Psoas muscle (tissue), 7 donors: ENCODE measurements at regions not wholly inside any gene's neighbourhood (a gene's known extent, or its start where the extent isn't known, plus 50 kb on each side); places are given as distances from the start of the nearest gene placed in this dataset.
"Not testable (repeated sequence)": the region's sequence is repeated elsewhere in the genome, so short reads cannot be mapped to it uniquely, and the experiment has no call there.

Source experiments
- ATAC-seq, 4 donors: fragments of 200-7000 bp; cut with Tn5 transposase; one replicate each; pipeline ENCODE4 v1.9.1; 2020; ENCODE audit warnings: moderate library complexity in 3 of 4, mild to moderate bottlenecking in 2 of 4
- DNase-seq, 2 donors: peaks; one replicate each; pipeline ENCODE4 v3.0.0-alpha.2; 2020
- H3K27ac ChIP-seq: fragments of 200-600 bp; one replicate; pipeline ENCODE4 v1.8.0; 2022
- H3K27me3 ChIP-seq, 3 donors: fragments of 200-600 bp in 1 of 3; one replicate each; pipeline versions ENCODE4 v1.6.1 to v1.8.0; 2013 to 2022; ENCODE audit warnings: low read length in 2 of 3, mild to moderate bottlenecking in 2 of 3, moderate library complexity in 1 of 3; ENCODE audit not compliant: insufficient read depth in 3 of 3
- H3K36me3 ChIP-seq, 2 donors: fragments of 200-600 bp in 1 of 2; one replicate each; pipeline versions ENCODE4 v1.6.1 to v1.8.0; 2013 to 2022; ENCODE audit warnings: low read depth in 1 of 2, mild to moderate bottlenecking in 1 of 2, moderate library complexity in 1 of 2; ENCODE audit not compliant: insufficient read depth in 1 of 2
- H3K4me1 ChIP-seq: fragments of 200-600 bp; one replicate; pipeline ENCODE4 v1.8.0; 2022
- H3K4me3 ChIP-seq: fragments of 200-600 bp; one replicate; pipeline ENCODE4 v1.8.0; 2022; ENCODE audit warnings: mild to moderate bottlenecking
- H3K9me3 ChIP-seq: fragments of 200-600 bp; one replicate; pipeline ENCODE4 v1.8.0; 2022
- CTCF ChIP-seq: fragments of 200-600 bp; IDR thresholded peaks from one replicate; pipeline ENCODE4 v1.8.0; 2022; ENCODE audit warnings: antibody characterized with exemption
- WGBS, 3 donors: extraction: QIAGEN DNeasy Blood & Tissue Kit; methylation state at CpG; one replicate each; pipeline versions ENCODE4 v1.1.6 to v1.1.7; 2013; 5-methylcytosine and 5-hydroxymethylcytosine counted together
- intact Hi-C, 2 donors: fragments of 100-400 bp; cut with DNase I; formaldehyde crosslinking; loops; one replicate each; pipeline versions ENCODE4 v1.11.0 to v1.14.2; 2022
- donor health status: healthy with polysubstance abuse.
- donor health status: DM: no; HTN: no; CAD: no; lungs with moderate emphysema.
- donor health status: Bipolar disorder and iron deficiency.
- donor health status: healthy.
- donor health status: DM: yes; HTN: yes; CAD: no.
- donor health status: DM: no; HTN: no; CAD: no.
- donor health status: DM: yes; HTN: yes; CAD: no.

GRCh38 chr18:32867330-32867729, 94.5 kb upstream of the KLHL14 start:
- intact Hi-C loops = no loop called here
- ATAC-seq (no peak), DNase-seq (no peak)
- Histone ChIP-seq H3K36me3 (no peaks in the 10 kb centered on the region), H3K4me1 (no peaks in the 10 kb centered on the region), H3K9me3 (no peaks in the 10 kb centered on the region), H3K27me3 (peaks cover 0 to 6% (median 0%) of the 10 kb centered on the region in 3 donors), H3K4me3 (no peak overlapping the region), H3K27ac (no peak overlapping the region)
- no peak for TF ChIP-seq CTCF
- WGBS, 3 donors = 79 to 82% (median 80%) methylated on average over 6 of the region's 6 CpGs

GRCh38 chr18:32862031-32862430, 89.2 kb upstream of the KLHL14 start:
- H3K36me3 ChIP-seq, DNase-seq, H3K27ac ChIP-seq, H3K9me3 ChIP-seq, H3K4me3 ChIP-seq, H3K4me1 ChIP-seq, H3K27me3 ChIP-seq, intact Hi-C loops, ATAC-seq: not testable (repeated sequence)
- 93 to 100% methylated on average over 2 to 12 of the region's 18 CpGs; no CpG with 5 or more reads in 1 of the 3 donors for WGBS, 3 donors

GRCh38 chr18:32851936-32852335, 79.1 kb upstream of the KLHL14 start:
- TF ChIP-seq CTCF = no peak
- Histone ChIP-seq H3K36me3 (no peaks in the 10 kb centered on the region), H3K9me3 (no peaks in the 10 kb centered on the region), H3K27ac (no peak overlapping the region), H3K4me1 (no peaks in the 10 kb centered on the region), H3K4me3 (no peak overlapping the region), H3K27me3 (no peaks in the 10 kb centered on the region)
- DNase-seq = no peak
- no peak for ATAC-seq
- intact Hi-C loops = no loop called here

GRCh38 chr18:32848826-32849225, 76.0 kb upstream of the KLHL14 start:
- Histone ChIP-seq H3K4me1 (no peaks in the 10 kb centered on the region), H3K36me3 (no peaks in the 10 kb centered on the region), H3K27me3 (no peaks in the 10 kb centered on the region), H3K4me3 (no peak overlapping the region), H3K27ac (no peak overlapping the region), H3K9me3 (peaks cover 3% of the 10 kb centered on the region)
- DNase-seq = no peak
- ATAC-seq = no peak
- no peak for TF ChIP-seq CTCF
- intact Hi-C loops = no loop called here
- 91 to 94% (median 93%) methylated on average over 1 of the region's 1 CpG for WGBS, 3 donors

- H3K4me1 ChIP-seq = no peaks in the 10 kb centered on the region
- WGBS, 3 donors = 14 to 20% (median 14%) methylated on average over 3 of the region's 3 CpGs
Measured at GRCh38 chr18:32847691-32848090, 74.9 kb upstream of the KLHL14 start.

More at GRCh38 chr18:32847691-32848090, 74.9 kb upstream of the KLHL14 start:
- Histone ChIP-seq H3K27ac (no peak overlapping the region), H3K36me3 (no peaks in the 10 kb centered on the region), H3K27me3 (no peaks in the 10 kb centered on the region), H3K9me3 (peaks cover 3% of the 10 kb centered on the region), H3K4me3 (no peak overlapping the region)
- TF ChIP-seq CTCF = no peak
- ATAC-seq (no peak), DNase-seq (no peak)
- intact Hi-C loops = no loop called here
